ENCODE measurements at regions not wholly inside any gene's neighbourhood (a gene's known extent, or its start where the extent isn't known, plus 50 kb on each side); places are given as distances from the start of the nearest gene placed in this dataset.
"Not testable (repeated sequence)": the region's sequence is repeated elsewhere in the genome, so short reads cannot be mapped to it uniquely, and the experiment has no call there.

- no peak overlapping the region for H3K4me3 ChIP-seq (ENCODE audit: control insufficient read depth, low read depth, low read length)
- no peak for DNase-seq (ENCODE audit: low read depth)
- TF ChIP-seq, protein P1, sequence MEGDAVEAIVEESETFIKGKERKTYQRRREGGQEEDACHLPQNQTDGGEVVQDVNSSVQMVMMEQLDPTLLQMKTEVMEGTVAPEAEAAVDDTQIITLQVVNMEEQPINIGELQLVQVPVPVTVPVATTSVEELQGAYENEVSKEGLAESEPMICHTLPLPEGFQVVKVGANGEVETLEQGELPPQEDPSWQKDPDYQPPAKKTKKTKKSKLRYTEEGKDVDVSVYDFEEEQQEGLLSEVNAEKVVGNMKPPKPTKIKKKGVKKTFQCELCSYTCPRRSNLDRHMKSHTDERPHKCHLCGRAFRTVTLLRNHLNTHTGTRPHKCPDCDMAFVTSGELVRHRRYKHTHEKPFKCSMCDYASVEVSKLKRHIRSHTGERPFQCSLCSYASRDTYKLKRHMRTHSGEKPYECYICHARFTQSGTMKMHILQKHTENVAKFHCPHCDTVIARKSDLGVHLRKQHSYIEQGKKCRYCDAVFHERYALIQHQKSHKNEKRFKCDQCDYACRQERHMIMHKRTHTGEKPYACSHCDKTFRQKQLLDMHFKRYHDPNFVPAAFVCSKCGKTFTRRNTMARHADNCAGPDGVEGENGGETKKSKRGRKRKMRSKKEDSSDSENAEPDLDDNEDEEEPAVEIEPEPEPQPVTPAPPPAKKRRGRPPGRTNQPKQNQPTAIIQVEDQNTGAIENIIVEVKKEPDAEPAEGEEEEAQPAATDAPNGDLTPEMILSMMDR (IDR thresholded peaks at IDR 0.05; ENCODE audit: control insufficient read depth, insufficient read depth, low read depth, low read length, missing control alignments): no peak
These were observed 322.1 kb downstream of the FAM170A start for GRCh38 chr5:119951330-119951934.

DNA sequence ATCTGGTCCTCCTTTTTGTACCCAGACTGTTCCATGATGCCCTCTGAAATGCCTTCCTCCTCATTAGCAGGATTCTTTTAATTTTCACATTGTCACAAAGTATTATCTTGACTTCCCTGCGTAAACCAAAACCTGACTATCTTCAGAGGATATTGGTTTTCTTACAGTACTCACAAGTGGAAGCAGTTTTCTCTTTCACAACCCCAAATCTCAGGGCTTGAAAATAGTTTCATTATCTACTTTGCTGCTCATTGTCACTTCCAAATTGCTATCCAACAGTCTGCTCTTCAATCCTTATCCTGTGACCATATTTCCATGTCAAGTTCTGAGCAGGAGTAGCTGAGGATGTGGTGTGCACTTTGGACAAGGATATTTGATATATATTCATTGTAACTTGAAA, 324.1 kb downstream of the FAM170A start:
- TF ChIP-seq, protein P1 (IDR thresholded peaks at IDR 0.05; ENCODE audit: control insufficient read depth, insufficient read depth, low read depth, low read length, missing control alignments): no peak
- no peak overlapping the region for H3K4me3 ChIP-seq (ENCODE audit: control insufficient read depth, low read depth, low read length)
- no peak for DNase-seq (ENCODE audit: low read depth)

GRCh38 chr5:119954106-119954505, 324.7 kb downstream of the FAM170A start:
- TF ChIP-seq, protein P1 (IDR thresholded peaks at IDR 0.05; ENCODE audit: control insufficient read depth, insufficient read depth, low read depth, low read length, missing control alignments): no peak
- no peak overlapping the region for H3K4me3 ChIP-seq (ENCODE audit: control insufficient read depth, low read depth, low read length)
- no peak for DNase-seq (ENCODE audit: low read depth)

- H3K4me3 ChIP-seq (ENCODE audit: control insufficient read depth, low read depth, low read length): no peak overlapping the region
- DNase-seq (ENCODE audit: low read depth): no peak
- TF ChIP-seq, protein P1 (IDR thresholded peaks at IDR 0.05; ENCODE audit: control insufficient read depth, insufficient read depth, low read depth, low read length, missing control alignments): no peak
These were observed 332.6 kb downstream of the FAM170A start for GRCh38 chr5:119961993-119962392.

- TF ChIP-seq, protein P1 (IDR thresholded peaks at IDR 0.05; ENCODE audit: control insufficient read depth, insufficient read depth, low read depth, low read length, missing control alignments): no peak
- H3K4me3 ChIP-seq (ENCODE audit: control insufficient read depth, low read depth, low read length): no peak overlapping the region
- DNase-seq (ENCODE audit: low read depth): peak; percentile 4
These were observed 336.7 kb downstream of the FAM170A start for GRCh38 chr5:119966028-119966427.

DNA sequence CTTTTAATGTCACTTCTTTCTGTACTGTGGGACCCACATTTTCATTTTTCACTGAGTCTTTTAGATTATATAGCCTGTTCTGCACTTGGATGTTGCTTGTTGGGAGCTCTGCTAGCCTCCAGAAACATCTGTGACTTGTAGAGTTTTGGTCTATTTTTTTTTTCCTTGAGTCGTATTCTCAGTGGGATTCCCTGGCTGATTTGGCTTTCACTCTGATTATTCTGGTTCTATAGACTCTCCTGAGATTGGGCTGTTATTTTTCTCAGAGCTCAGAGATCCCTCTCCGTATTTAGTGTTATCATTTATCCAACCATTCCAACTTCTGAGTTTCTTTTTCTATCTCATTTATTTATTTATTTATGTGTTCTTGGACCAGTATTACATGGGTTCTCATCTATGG, 339.3 kb downstream of the FAM170A start:
- H3K4me3 ChIP-seq (ENCODE audit: control insufficient read depth, low read depth, low read length): no peak overlapping the region
- TF ChIP-seq, protein P1 (IDR thresholded peaks at IDR 0.05; ENCODE audit: control insufficient read depth, insufficient read depth, low read depth, low read length, missing control alignments): no peak

GRCh38 chr5:119987077-119987476, 357.7 kb downstream of the FAM170A start:
- H3K4me3 ChIP-seq (ENCODE audit: control insufficient read depth, low read depth, low read length); DNase-seq (ENCODE audit: low read depth): not testable (repeated sequence)

More for the DNA sequence above, 339.3 kb downstream of the FAM170A start:
- no peak for DNase-seq (ENCODE audit: low read depth)

Measured in AG09309 (cell line).